ENCODE measurements at regions not wholly inside any gene's neighbourhood (a gene's known extent, or its start where the extent isn't known, plus 50 kb on each side); places are given as distances from the start of the nearest gene placed in this dataset.

DNA sequence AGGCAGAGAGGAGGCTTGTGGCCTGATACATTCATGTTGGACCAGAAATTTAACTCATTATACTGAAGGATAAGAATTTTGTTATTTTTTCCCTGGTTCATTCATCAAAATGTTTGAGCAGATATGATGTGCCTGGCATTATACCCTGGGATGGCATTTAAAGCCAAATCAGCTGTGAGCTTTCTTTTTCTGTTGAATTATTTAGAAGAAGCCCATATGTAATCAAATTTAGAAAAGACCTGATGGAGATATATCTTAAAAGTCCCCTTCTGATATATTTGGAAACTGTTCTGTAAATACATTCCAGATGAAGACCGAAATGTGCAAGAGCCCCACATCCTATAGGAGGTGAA, 743.1 kb upstream of the HS6ST1 start:
- Mint-ChIP-seq H3K4me1 (ENCODE audit: low read depth, unreplicated experiment) (peaks cover 2% of the 10 kb centered on the region), H3K4me3 (ENCODE audit: unreplicated experiment) (no peak overlapping the region), H3K9me3 (ENCODE audit: unreplicated experiment) (no peaks in the 10 kb centered on the region), H3K36me3 (ENCODE audit: unreplicated experiment) (no peaks in the 10 kb centered on the region), H3K27ac (ENCODE audit: unreplicated experiment) (no peak overlapping the region), H3K27me3 (ENCODE audit: unreplicated experiment) (no peaks in the 10 kb centered on the region)
- no peak for DNase-seq
- TF ChIP-seq, protein P1, sequence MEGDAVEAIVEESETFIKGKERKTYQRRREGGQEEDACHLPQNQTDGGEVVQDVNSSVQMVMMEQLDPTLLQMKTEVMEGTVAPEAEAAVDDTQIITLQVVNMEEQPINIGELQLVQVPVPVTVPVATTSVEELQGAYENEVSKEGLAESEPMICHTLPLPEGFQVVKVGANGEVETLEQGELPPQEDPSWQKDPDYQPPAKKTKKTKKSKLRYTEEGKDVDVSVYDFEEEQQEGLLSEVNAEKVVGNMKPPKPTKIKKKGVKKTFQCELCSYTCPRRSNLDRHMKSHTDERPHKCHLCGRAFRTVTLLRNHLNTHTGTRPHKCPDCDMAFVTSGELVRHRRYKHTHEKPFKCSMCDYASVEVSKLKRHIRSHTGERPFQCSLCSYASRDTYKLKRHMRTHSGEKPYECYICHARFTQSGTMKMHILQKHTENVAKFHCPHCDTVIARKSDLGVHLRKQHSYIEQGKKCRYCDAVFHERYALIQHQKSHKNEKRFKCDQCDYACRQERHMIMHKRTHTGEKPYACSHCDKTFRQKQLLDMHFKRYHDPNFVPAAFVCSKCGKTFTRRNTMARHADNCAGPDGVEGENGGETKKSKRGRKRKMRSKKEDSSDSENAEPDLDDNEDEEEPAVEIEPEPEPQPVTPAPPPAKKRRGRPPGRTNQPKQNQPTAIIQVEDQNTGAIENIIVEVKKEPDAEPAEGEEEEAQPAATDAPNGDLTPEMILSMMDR (IDR thresholded peaks at IDR 0.05; ENCODE audit: partially characterized antibody, unreplicated experiment): no peak

DNA sequence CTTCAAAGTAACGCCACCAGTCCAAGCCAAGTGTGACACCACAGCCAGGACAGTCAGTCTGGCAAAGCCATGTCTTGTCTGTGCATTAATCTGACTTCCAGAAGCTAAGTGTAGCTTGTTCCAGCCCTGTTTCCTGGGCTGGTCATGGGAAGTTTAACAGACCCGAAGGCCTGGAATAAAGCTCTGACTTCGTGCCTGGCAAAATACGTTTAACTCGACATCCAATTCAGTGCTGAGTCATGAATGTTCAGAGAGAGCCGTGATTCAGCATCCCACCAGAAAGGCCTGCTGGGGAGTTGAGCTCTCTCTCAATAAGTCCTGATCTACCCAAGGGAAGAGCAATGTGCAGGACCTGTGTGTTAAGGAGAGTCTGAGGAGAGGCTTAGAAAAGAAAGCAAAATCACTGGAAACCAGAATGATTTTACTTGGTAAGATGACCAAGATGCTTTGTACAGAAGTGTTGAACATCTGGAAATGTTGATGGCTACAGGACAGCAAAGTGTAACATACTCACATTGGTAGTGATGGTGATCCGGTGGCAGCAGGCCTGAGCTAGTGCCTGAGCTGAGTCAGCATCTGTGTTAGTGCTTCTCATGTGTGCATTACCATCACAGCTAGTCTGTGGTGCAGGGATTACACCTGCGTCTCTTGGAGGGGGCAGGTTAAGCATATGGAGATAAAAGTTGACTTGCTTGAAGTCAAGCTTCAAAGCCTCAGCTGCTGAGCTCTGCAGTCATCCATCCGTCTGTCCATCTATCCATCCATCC, 743.7 kb upstream of the HS6ST1 start:
- Mint-ChIP-seq H3K27ac (ENCODE audit: unreplicated experiment) (no peak overlapping the region), H3K4me1 (ENCODE audit: low read depth, unreplicated experiment) (peaks cover 2% of the 10 kb centered on the region), H3K36me3 (ENCODE audit: unreplicated experiment) (no peaks in the 10 kb centered on the region), H3K4me3 (ENCODE audit: unreplicated experiment) (no peak overlapping the region), H3K27me3 (ENCODE audit: unreplicated experiment) (no peaks in the 10 kb centered on the region), H3K9me3 (ENCODE audit: unreplicated experiment) (no peaks in the 10 kb centered on the region)
- TF ChIP-seq, protein P1 (IDR thresholded peaks at IDR 0.05; ENCODE audit: partially characterized antibody, unreplicated experiment): no peak
- no peak for DNase-seq

DNA sequence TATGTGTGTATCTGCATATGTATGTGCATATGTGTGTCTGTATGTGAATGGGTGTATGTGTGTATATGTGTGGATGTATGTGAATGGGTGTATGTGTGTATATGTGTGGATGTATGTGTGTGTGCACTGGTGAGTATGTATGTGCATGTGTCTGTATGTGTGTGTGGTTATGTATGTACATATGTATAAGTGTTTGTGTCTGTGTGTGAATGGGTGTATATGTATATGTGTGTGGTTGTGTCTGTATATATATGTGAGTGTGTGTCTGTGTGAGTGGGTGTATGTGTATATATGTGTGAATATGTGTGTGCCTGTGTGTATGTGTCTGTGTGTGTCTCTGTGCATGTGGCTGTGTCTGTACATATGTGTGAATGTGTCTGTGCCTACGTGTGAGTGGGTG, 748.4 kb upstream of the HS6ST1 start:
- H3K9me3 Mint-ChIP-seq (ENCODE audit: unreplicated experiment): no peaks in the 10 kb centered on the region
- DNase-seq: no peak
- TF ChIP-seq, protein P1 (IDR thresholded peaks at IDR 0.05; ENCODE audit: partially characterized antibody, unreplicated experiment): no peak
- no peak overlapping the region for H3K27ac Mint-ChIP-seq (ENCODE audit: unreplicated experiment)
- H3K4me1 Mint-ChIP-seq (ENCODE audit: low read depth, unreplicated experiment): peaks cover 10% of the 10 kb centered on the region
- no peak overlapping the region for H3K4me3 Mint-ChIP-seq (ENCODE audit: unreplicated experiment)
- H3K36me3 Mint-ChIP-seq (ENCODE audit: unreplicated experiment): no peaks in the 10 kb centered on the region
- no peaks in the 10 kb centered on the region for H3K27me3 Mint-ChIP-seq (ENCODE audit: unreplicated experiment)

DNA sequence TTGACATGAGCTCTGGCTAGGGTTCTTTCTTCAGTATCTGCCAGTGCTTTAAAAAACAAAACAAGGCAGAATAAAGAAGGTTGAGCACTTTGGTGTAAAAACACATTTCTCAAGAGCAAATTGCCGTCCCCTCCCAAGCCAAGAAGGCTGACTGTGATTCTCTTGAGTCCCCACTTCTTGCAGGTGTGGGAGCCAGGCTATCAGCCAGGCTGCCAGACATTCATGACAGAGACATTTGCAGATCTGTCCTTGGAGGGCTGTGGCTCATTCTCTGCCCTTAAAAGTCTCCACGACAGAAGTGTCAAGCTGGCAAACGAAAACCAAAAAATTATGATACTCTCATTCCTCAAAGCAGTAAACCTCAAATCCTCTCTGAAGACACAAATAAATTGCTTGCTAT, 749.3 kb upstream of the HS6ST1 start:
- no peak overlapping the region for H3K4me3 Mint-ChIP-seq (ENCODE audit: unreplicated experiment)
- H3K4me1 Mint-ChIP-seq (ENCODE audit: low read depth, unreplicated experiment): peaks cover 10% of the 10 kb centered on the region
- DNase-seq: no peak
- no peaks in the 10 kb centered on the region for H3K9me3 Mint-ChIP-seq (ENCODE audit: unreplicated experiment)
- H3K27me3 Mint-ChIP-seq (ENCODE audit: unreplicated experiment): no peaks in the 10 kb centered on the region
- TF ChIP-seq, protein P1 (IDR thresholded peaks at IDR 0.05; ENCODE audit: partially characterized antibody, unreplicated experiment): no peak
- no peaks in the 10 kb centered on the region for H3K36me3 Mint-ChIP-seq (ENCODE audit: unreplicated experiment)
- no peak overlapping the region for H3K27ac Mint-ChIP-seq (ENCODE audit: unreplicated experiment)

DNA sequence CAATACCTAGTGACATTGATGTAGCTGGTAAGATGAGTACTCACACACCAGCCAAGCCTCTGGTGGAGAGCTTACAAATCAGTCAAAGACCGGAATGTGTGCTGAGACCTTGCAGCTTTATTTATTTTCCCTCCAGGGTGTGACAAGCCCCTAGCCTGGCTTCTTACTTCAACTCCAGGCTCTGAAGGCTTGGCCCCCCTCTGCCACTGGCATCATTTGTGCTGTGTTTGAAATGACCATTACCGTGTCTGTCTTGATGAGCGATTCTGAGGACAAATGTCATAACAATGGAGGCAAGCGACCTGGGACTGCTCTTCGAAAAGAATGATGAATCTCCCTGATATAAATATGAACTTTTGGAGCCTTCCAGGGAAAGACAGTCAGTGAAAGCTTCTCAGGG, 749.9 kb upstream of the HS6ST1 start:
- no peaks in the 10 kb centered on the region for H3K9me3 Mint-ChIP-seq (ENCODE audit: unreplicated experiment)

More for the DNA sequence above, 749.9 kb upstream of the HS6ST1 start:
- Mint-ChIP-seq H3K27me3 (ENCODE audit: unreplicated experiment) (no peaks in the 10 kb centered on the region), H3K27ac (ENCODE audit: unreplicated experiment) (no peak overlapping the region), H3K4me3 (ENCODE audit: unreplicated experiment) (no peak overlapping the region), H3K4me1 (ENCODE audit: low read depth, unreplicated experiment) (peaks cover 10% of the 10 kb centered on the region), H3K36me3 (ENCODE audit: unreplicated experiment) (no peaks in the 10 kb centered on the region)
- DNase-seq: no peak
- TF ChIP-seq, protein P1 (IDR thresholded peaks at IDR 0.05; ENCODE audit: partially characterized antibody, unreplicated experiment): no peak

All from glutamatergic neuron (in vitro differentiated cells).